ENCODE measurements at regions not wholly inside any gene's neighbourhood (a gene's known extent, or its start where the extent isn't known, plus 50 kb on each side); places are given as distances from the start of the nearest gene placed in this dataset.

DNA sequence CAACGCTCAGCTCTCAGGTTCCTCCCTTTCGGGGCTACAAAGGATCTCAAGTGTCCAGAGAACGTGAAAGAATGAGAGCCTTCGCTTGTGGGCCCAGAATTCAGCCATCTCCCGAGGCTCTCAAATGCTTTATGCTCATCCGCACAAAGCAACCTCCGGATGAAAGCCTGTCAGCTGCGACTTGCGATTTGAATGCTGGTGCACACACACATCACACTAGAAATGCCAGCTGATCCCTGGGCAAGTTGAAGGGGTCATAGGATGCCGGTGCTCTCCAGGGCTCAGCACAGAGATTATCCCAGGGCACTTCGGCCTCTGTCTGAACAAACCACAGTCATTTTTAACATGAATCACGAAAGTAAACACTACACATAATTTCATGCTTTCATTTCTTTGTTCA is 141.8 kb upstream of the MYT1L start:
- ChIA-PET POLR2A (ENCODE audit: unreplicated experiment) (no interaction called here), CTCF (no interaction called here)
- no TSS peak for BruUV-seq (replicated peaks)
- no peak overlapping the region for H4K8ac ChIP-seq (ENCODE audit: low read depth in 2 of 2, low read length in 2 of 2)
- H2BK5ac ChIP-seq (ENCODE audit: low read depth, low read length, poor library complexity, severe bottlenecking), result no peak overlapping the region
- DNase-seq (no peak), ATAC-seq (ENCODE audit: low read depth) (no peak)
- no peak overlapping the region for H2AK9ac ChIP-seq (replicated peaks; ENCODE audit: low read depth, low read length, poor library complexity)
- no peak overlapping the region for H4K5ac ChIP-seq (ENCODE audit: low read depth, low read length)
- no peak overlapping the region for H3K27ac ChIP-seq (ENCODE audit: insufficient read depth, low read length)
- no peak overlapping the region for H2AFZ ChIP-seq (replicated peaks; ENCODE audit: low read length, poor library complexity)
- H2BK15ac ChIP-seq (ENCODE audit: low read depth, low read length), result no peak overlapping the region
- H3K79me1 ChIP-seq (ENCODE audit: low read depth in 1 of 2, low read length in 2 of 2), result no peaks in the 10 kb centered on the region
- in situ Hi-C loops (cut with MboI; ENCODE audit: low sequenced_read_pairs) (no loop called here), intact Hi-C loops (cut with micrococcal nuclease) (no loop called here), dilution Hi-C loops (cut with HindIII; ENCODE audit: low sequenced_read_pairs, unreplicated experiment) (no loop called here)
- H3K23ac ChIP-seq (ENCODE audit: low read depth, low read length), result no peak overlapping the region
- H3K9ac ChIP-seq (ENCODE audit: low read depth, low read length), result no peak overlapping the region
- no peak overlapping the region for H3K18ac ChIP-seq (ENCODE audit: low read depth, low read length)
- no peaks in the 10 kb centered on the region for H3K36me3 ChIP-seq (ENCODE audit: control insufficient read depth, insufficient read depth, low read length)
- no peak overlapping the region for H3K4me3 ChIP-seq (ENCODE audit: insufficient read depth, low read depth, low read length)
- 34% methylated on average over 7 of the region's 12 CpGs; no CpG with 5 or more reads in 1 of the 2 experiments for WGBS, 2 experiments (ENCODE audit: extremely low coverage in 2 of 2, insufficient read length in 1 of 2)
- H2BK120ac ChIP-seq (ENCODE audit: low read depth, low read length), result no peak overlapping the region
- no peak overlapping the region for H3K4me2 ChIP-seq (ENCODE audit: low read depth, low read length)
- no peak for TF ChIP-seq NFE2L2 (IDR thresholded peaks at IDR 0.05; ENCODE audit: low read depth, low read length)
- no peak for TF ChIP-seq MXI1 (IDR thresholded peaks at IDR 0.05; ENCODE audit: borderline replicate concordance, low read depth, low read length)
- TF ChIP-seq MAFK (IDR thresholded peaks at IDR 0.05; ENCODE audit: low read depth, low read length), result no peak
- no peak for TF ChIP-seq RCOR1 (IDR thresholded peaks at IDR 0.05; ENCODE audit: insufficient replicate concordance, low read length)
- no peak for TF ChIP-seq POLR2A (IDR thresholded peaks at IDR 0.05; ENCODE audit: low read depth, low read length)
- TF ChIP-seq, protein P1, sequence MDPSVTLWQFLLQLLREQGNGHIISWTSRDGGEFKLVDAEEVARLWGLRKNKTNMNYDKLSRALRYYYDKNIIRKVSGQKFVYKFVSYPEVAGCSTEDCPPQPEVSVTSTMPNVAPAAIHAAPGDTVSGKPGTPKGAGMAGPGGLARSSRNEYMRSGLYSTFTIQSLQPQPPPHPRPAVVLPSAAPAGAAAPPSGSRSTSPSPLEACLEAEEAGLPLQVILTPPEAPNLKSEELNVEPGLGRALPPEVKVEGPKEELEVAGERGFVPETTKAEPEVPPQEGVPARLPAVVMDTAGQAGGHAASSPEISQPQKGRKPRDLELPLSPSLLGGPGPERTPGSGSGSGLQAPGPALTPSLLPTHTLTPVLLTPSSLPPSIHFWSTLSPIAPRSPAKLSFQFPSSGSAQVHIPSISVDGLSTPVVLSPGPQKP (IDR thresholded peaks at IDR 0.05; ENCODE audit: borderline replicate concordance, low read depth, low read length), result no peak
- TF ChIP-seq, protein P2, sequence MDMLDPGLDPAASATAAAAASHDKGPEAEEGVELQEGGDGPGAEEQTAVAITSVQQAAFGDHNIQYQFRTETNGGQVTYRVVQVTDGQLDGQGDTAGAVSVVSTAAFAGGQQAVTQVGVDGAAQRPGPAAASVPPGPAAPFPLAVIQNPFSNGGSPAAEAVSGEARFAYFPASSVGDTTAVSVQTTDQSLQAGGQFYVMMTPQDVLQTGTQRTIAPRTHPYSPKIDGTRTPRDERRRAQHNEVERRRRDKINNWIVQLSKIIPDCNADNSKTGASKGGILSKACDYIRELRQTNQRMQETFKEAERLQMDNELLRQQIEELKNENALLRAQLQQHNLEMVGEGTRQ (IDR thresholded peaks at IDR 0.05; ENCODE audit: low read depth, low read length), result no peak
- TF ChIP-seq CHD1 (IDR thresholded peaks at IDR 0.05; ENCODE audit: low read depth, low read length), result no peak
- no peak for TF ChIP-seq FOS (IDR thresholded peaks at IDR 0.05; ENCODE audit: low read depth, low read length)
- TF ChIP-seq MAZ (IDR thresholded peaks at IDR 0.05; ENCODE audit: borderline replicate concordance, low read depth, low read length), result no peak
- no peak for TF ChIP-seq SMC3 (IDR thresholded peaks at IDR 0.05; ENCODE audit: low read depth, low read length)
- no peak for TF ChIP-seq RAD21 (IDR thresholded peaks at IDR 0.05; ENCODE audit: low read length)
- no peak for TF ChIP-seq CEBPB (IDR thresholded peaks at IDR 0.05; ENCODE audit: low read depth, low read length)
- no peak overlapping the region for H2BK20ac ChIP-seq (ENCODE audit: low read depth, low read length)
- H3K9me1 ChIP-seq (ENCODE audit: insufficient read depth, low read length), result no peaks in the 10 kb centered on the region
- no peak overlapping the region for H3K4ac ChIP-seq (ENCODE audit: low read depth, low read length)
- H2AK5ac ChIP-seq (ENCODE audit: low read depth, low read length), result no peak overlapping the region
- H3K27me3 ChIP-seq (ENCODE audit: control insufficient read depth, insufficient read depth, low read length), result no peaks in the 10 kb centered on the region
- H3K14ac ChIP-seq (replicated peaks; ENCODE audit: low read depth, low read length), result no peak overlapping the region
- H3K9me3 ChIP-seq (ENCODE audit: control insufficient read depth, insufficient read depth, low read length), result peaks cover 34% of the 10 kb centered on the region
- H3K4me1 ChIP-seq (ENCODE audit: control insufficient read depth, insufficient read depth, low read length), result no peaks in the 10 kb centered on the region
- H3K56ac ChIP-seq (ENCODE audit: extremely low read depth, insufficient read depth, low read length), result no peak overlapping the region
- H4K20me1 ChIP-seq (ENCODE audit: insufficient read depth, low read length), result no peaks in the 10 kb centered on the region
- no peak overlapping the region for H4K91ac ChIP-seq (ENCODE audit: insufficient read depth, low read depth, low read length)
